HG02759 (cell line): ENCODE measurements at regions not wholly inside any gene's neighbourhood (a gene's known extent, or its start where the extent isn't known, plus 50 kb on each side); places are given as distances from the start of the nearest gene placed in this dataset.

Experiments used
- ATAC-seq: cut with Tn5 transposase; IDR thresholded peaks from one replicate; pipeline ENCODE4 v1.9.1; 2021; ENCODE audit warnings: mild to moderate bottlenecking, moderate library complexity; ENCODE audit not compliant: unreplicated experiment

DNA sequence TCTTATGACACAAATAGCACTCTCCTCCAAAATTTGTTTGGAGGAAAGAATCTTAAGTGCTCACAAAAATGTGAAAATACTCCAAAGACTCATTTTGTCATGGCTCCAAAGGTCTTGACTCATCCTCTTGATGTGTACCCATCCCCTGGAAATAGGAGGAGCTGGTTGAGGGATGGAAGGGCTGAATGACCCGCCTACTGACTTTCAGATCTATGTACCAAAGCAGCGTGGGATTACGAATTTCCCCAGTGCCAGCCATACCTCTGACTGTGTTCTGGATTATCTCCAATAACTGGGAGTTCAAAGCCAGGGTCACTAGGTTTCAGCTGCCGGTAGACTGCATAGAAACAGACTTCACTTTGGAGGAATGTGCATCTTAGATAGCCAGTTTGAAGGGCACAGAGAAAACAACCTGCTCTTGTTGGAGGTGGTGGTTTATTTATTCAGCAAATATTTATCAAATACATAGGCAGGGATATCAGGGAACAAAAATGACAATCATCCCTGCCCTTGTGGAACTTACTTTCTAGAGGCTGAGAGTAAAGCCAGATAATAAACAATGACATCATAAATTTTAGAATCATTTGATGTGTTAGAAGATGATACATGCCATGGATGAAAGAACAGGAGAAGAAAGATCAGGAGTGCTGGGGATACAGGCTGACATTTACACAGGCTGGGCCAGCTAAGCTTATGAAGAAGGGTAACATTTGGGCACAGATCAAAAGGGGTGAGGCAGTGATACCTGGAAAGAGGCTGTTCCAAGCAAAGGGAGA is 246.6 kb downstream of the TBXT start:
- no peak for ATAC-seq

DNA sequence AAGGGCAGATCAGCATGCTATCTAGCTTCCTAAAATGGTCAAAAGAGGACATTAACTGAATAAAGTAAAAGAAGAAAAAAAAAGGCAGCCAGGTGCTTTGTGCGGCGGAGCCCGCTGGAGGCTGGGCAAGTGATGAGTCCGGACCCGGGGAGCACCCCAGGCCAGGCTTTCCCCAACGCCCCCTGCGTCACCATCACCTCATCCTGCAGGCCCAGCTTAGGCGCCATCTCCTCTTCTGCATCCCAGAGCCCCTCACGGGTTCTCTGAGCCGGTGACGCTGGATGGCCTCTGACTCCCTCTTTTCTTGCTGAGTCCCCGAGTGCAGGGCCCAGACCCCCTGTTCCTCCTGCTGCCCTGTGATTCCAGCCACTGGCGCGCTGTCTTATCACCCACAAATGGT is 250.1 kb downstream of the TBXT start:
- ATAC-seq = no peak

DNA sequence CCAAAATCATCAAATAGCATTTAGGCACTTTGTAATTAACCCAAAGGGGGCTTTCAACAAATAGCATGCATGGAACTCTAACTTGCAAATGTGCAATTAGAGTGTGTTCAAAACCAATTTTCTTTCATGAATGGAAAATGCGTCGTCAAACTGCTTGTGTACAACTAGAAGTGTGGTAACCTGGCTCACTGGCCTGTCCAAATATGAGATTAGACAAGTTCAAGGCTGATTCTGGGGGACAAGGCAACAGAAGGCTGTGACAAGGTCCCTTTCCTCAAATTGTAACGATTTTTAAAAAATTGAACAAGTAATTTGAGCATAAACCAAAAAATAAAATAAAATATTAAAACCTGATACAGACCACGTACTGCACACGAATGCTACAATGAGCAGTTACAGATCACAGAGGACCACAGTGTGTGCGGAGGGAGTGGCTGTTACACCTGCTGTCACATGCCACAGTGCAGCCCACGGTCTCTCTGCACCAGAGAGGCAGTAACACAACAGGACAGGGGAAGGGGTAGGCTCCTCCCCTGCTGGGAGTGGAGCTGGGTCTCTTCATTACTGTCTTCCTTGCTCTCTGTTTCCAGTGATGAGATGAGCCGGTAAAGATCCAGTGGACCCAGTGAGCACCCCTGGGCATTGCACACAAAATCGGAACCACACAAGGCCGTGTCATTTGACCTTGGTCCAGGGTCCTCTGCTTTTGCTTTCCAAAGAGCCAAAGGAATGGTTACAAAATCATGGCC is 252.2 kb upstream of the PDE10A start:
- no peak for ATAC-seq

DNA sequence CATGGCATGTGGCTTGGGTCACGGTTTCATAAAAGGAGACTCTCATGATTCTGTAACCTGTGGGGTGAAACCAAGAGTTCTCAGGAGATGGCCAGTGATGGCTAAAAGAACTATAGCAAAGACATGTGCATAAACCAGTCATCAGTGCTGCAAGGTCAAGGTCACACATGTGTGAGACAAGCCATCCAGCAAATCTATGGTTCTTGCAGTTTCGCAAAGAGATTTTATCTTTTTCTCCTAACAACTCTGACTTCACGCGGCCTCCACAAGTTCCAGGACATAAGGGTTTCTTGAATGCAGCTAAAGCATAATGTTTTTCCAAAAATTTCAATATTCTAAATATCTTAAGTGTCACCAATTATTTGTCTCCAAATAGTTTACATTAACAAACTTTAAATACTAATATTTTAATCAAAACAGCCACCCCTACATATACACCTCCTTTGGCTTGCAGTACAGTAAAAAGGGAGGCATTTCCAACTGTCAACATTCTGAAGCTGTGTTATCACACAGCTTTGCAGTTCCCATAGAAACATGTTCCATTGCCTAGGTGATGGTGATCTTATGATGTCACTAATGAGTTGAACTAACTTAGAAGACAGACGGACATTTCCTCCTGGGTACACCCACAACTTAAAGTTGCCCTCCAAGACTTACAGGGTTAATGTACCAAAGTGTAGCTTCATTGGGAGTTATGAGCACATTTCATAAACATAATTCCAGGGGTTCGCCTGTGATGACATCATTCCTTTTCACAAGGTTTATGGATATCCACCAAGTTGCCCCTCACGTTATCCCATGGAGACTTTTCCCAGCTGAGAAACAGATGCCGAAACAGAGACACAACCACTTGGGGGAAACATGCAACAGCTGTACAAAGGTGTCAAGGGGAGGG is 250.9 kb upstream of the PDE10A start:
- ATAC-seq = no peak

DNA sequence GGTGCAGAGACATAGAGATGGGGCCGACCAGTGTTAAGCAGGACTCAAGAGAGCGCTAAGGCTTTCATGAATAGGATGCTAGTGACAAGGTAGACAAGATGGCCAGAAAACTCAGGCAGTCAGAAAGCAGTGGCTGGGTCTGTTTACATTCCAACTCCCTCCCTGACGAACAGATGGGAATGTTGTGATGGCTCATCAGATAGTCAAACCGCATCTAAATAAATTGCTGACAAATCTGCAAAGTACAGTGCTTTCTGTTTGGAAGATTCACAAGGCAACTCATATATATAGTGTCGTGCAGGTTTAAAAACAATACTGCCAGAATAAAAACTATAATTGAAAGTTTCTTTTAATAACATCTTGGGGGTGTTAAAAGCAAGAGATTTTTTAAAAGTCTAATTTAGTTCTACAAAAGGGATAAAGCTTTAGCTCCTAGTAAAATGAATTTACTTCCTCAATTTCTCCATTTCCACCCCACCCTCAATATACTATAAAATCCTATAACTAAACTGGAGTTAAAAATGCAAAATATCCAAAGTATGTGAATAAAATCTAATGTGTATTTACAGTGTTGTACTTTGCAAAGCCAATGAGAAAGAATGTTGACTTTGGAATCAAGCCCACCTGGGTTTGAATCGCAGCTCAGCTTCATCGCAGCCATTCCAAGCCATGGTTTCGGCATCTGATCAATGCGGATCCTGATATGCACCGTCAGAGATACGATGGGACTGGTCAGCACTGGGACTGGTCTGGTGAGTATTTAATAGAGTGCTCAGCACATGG is 247.3 kb upstream of the PDE10A start:
- ATAC-seq = no peak

DNA sequence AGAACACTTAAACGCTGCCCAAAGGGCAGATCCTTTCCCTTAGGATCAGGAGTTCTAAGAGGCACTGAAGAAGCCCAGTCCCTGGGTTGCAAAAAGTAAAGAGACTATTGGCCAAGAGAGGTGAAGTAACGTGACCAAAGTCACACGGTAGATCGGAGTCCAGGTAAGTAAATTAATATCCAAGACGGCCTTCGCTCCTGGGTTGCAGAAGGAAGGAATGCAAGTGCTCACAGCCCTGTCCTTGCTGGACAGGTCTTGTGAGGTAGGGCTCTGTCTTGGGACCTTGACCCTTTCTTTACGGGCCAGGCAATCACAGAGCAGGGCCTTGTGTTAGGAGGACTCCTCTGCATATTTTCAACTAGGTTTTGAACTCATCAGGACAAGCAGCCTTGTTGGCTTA is 243.7 kb upstream of the PDE10A start:
- ATAC-seq = no peak

DNA sequence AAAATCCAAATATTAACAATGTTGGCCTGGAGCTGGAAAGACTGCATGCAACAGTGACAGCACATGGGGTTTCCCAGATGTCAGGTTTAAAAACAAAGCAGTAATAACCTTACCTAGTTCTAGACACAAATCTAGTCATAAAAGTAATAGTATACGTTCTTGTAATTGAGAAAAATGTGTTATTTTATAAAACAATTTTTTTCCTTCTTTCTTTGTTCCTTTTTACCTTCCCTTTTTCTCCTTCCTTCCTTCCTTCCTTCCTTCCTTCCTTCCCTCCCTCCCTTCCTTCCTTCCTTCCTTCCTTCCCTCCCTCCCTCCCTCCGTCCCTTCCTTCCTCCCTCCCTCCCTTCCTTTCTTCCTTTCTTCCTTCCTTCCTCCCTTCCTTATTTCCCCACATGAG is 242.7 kb upstream of the PDE10A start:
- ATAC-seq = no peak

DNA sequence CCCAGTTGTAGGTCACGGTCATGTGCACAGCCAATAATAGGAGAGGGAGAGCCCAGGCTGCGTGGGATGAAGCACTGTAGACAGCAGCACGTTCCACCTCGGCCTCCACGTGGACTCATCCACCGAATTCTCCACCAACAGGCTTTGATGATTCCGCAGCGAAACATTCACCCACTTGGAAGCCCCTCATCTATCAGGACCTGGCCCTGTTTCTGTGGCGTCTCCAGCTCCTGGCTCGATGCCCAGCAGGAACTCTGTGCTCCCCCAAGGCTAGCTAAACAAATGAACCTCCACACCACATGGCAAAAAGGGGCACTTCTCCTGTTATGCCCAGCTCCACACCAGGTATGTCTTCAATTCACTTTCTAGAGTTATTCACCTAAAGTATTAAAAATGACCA is 237.9 kb upstream of the PDE10A start:
- no peak for ATAC-seq

DNA sequence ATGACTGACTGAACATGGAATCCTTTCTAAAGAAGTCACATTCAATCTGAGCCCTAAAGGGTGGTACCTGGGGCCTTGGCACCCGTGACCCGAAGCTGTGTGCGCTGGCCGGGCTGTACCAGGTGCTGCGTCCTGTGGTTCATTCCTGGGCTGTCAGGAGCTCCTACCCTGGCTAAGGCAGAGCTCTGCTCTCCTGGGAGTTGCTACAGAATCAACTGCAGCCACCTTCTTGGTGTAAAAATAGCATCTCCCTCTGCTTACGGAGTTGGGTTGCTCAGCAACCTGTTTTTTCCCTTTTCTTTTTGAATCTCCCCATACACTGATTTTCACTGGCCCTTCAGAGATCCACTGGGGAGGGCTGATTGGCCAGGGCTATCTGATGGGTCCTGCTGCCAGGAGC is 236.6 kb upstream of the PDE10A start:
- ATAC-seq = no peak

DNA sequence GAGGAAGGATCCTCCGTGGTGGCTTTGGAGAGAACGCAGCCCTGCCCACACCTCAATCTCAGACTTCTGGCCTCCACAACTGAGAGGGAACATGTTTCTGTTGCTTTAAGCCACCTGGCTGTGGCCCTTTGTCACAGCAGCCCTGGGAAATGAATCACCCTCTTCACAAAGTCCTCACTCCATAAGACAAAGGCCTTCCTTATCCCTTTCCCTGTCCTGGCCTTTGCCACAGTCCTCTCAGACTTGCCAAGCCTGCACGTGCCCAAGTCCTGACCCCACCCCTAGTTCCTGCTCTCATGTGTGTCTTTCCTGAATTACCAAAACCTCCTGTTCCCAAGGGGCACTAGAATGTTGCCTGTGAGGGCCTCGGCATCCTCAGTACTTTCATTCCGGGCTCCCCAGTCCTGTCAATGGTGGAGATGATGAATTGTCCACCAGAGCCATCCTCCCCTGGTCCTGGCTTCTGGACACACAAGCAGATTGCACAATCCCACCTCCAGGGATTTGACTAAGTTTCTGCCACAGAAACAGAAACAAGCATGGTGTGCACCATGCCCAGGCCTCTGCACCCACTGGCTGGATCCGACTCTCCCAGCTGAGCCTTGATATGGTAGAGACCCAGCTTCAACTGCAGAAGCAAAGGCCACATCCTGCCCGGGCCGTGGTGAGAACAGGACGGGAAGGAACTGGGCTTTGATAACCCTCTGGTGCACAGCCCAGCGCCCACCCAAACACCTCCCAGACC is 232.6 kb upstream of the PDE10A start:
- ATAC-seq = no peak

DNA sequence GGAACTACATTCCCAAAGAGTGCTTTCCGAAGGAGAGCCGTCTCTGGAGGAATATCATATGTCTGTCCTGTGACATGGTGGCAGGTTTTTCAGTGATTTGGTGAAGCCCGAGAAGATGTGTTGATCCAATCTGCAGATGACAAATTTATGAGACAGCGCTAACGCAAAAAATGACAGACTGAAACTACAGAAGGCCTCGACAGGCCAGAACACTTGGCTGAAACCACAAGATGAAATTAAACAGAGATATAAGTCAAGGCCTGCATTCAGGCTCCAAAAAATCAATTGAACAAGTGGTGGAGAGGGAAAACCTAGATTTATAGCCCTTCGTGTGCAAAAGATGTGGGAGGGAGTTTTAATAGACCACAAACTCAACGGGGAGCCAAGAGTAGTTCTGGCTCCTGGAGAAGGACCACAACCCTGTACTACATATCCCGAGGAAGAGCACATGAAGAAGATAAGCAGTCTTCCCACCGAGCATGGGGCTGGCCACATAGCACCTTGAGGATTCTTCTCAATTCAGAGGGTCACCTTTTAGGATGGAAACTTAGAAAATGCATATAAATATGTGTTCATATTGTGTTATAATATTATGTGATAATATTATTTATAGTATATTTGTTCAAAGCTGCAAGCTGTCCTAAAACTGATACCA is 231.3 kb upstream of the PDE10A start:
- ATAC-seq = no peak

DNA sequence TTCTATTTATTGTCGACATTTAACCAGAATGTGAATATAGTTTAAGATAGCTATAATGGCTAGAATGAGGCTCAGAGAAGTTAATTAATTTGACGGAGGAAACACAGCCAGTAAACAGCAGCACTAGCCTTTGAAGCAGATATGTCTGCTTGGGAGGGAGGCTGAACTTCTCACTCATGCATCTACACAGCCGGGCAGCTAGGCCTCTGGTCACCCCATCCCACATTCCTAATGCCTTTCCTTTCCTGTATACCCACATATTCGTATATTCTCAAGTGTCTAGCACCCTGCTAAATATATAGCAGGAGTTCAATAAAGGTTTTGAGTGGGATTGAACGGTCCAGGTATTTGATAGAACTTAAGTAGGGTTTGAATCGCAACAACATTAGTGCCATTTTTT is 230.4 kb upstream of the PDE10A start:
- ATAC-seq = no peak

DNA sequence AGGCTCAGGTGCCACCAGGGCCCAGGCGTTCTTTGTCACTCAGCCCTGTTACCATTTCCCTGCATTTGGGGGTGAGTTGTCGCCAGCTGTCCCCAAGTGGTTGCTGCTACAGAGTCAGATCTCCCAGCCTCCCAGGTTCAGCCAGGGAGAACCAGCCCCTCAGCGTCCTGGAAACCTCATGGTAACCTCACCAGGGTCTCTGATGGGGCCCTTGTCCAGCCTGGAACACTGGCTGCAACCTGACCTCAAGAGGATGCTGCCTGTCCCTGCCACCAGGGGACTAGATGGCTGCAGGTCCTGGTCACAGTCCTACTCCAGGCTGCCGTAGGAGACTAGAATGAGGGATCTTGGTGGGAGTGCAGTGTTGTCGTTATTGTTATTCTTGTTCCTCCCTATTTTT is 228.3 kb upstream of the PDE10A start:
- ATAC-seq = no peak

DNA sequence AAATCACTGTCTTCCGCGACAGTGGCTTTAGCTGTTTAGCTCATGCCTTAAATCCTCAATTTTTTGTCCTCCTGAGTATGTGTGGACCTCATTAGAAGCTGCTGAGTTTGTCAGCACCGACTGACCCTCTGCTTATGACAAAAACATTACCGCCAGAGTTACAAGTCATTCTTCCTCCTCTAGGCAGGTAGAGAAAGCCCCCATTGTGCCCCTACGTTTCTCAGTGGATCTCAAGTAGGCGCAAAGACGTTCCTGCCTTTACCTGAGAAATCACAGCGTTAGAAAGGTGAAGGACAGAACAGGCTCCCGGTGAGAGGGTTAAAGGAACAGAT is 227.3 kb upstream of the PDE10A start:
- ATAC-seq = no peak

DNA sequence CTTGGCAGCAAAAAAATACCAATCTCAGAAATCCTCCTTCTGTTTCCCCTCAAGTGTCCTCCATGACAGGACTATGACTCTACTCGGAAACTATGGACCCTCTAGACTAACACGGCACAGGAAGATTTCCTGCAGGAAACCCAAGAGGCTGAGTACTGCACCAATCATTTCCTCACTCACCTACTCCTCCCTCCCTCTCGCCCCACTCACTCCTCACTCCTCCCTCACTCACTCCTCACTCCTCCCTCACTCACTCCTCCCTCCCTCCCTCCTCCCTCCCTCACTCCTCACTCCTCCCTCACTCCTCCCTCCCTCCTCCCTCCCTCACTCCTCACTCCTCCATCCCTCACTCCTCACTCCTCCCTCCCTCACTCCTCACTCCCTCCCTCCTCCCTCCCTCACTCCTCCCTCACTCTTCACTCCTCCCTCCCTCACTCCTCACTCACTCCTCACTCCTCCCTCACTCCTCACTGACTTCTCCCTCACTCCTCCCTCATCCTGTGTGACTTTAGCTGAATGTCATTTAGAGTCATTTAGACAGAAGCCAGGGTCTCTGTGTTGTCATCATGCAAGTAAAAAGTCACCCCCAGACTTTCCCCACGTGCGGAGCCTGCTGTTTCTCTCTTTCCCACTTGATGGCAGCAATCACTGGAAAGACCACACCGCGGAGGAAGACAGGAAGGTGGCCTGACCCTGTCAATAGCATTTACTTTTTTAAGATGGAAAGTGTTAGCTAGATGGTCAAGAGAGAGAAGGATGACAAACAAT is 226.8 kb upstream of the PDE10A start:
- ATAC-seq = no peak

DNA sequence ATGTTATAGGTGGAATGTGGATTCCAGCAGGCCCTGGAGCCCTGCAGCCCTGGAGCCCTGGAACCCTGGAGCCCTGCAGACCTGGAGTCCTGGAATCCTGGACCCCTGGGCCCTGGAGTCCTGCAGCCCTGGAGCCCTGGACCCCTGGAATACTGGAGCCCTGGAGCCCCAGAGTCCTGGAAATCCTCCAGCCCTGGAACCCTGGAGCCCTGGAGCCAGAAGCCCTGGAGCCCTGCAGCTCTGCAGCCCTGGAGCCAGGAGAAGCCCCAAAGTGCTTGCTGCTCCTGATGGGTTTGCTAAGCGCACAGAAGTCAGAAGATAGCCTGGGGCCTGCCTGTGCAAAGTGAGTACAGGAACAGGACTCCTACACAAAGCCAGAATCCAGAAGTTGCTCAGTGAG is 223.1 kb upstream of the PDE10A start:
- no peak for ATAC-seq

DNA sequence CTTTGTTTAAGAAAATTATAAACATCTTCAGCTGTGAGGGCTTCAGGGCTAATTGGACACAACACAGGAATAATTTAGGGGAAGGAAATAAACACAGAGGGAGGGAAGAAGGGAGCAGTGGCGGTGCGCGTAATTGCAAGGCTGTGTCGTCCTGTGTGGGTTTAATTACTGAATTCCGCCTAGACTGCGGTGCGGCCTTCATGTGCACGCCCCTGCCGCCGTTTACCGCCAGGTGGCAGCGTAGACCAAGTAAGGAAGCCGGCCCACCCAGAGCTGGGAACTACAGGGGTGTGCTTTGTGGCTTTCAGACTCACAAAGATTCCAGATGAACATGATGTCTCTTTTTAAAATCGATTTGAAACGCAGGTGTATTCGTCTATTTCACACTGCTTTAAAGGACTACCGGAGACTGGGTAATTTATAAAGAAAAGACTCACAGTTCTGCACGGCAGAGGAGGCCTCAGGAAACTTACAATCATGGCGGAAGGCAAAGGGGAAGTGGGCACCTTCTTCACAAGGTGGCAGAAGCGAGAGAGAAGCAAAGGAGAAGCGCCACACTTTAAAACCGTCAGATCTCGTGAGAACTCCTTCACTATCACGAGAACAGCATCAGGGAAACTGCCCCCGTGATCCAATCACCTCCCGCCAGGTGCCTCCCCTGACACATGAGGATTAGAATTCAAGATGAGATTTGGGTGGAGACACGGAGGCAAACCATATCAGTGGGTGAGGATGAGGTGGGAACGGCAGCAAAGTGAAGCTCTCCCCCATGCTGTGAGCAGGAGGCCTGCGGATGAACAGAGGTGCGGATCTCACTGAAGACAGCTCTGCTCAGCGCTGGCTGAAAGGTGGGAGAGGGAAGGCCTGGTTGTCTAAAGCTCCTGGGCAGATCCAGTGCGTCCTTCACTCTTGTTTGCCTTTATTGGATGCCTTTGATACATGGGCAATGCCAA is 222.0 kb upstream of the PDE10A start:
- peak; percentile 98 for ATAC-seq
